Gastrocnemius medialis (tissue), 4 donors: ENCODE measurements at regions not wholly inside any gene's neighbourhood (a gene's known extent, or its start where the extent isn't known, plus 50 kb on each side); places are given as distances from the start of the nearest gene placed in this dataset.

Experiments used
- POLR2A ChIP-seq, 2 donors: fragments of 450-650 bp; IDR thresholded peaks; one replicate each; pipeline ENCODE4 v1.6.1; 2017; ENCODE audit warnings: antibody characterized with exemption in 2 of 2, mild to moderate bottlenecking in 2 of 2, moderate library complexity in 2 of 2
- TF ChIP-seq, protein P1 (sequence below), 5 experiments: fragments of 450-650 bp in 3 of 5; fragments of 200-600 bp in 2 of 5; sonication (generic) in 2 of 5; IDR thresholded peaks in 4 of 5; conservative IDR thresholded peaks in 1 of 5; 1 replicate in 4 of 5; 2 replicates in 1 of 5; pipeline ENCODE4 v1.5.1; 2016 to 2019; ENCODE audit warnings: antibody characterized with exemption in 5 of 5, mild to moderate bottlenecking in 3 of 5, moderate library complexity in 3 of 5

- TF ChIP-seq, protein P1, sequence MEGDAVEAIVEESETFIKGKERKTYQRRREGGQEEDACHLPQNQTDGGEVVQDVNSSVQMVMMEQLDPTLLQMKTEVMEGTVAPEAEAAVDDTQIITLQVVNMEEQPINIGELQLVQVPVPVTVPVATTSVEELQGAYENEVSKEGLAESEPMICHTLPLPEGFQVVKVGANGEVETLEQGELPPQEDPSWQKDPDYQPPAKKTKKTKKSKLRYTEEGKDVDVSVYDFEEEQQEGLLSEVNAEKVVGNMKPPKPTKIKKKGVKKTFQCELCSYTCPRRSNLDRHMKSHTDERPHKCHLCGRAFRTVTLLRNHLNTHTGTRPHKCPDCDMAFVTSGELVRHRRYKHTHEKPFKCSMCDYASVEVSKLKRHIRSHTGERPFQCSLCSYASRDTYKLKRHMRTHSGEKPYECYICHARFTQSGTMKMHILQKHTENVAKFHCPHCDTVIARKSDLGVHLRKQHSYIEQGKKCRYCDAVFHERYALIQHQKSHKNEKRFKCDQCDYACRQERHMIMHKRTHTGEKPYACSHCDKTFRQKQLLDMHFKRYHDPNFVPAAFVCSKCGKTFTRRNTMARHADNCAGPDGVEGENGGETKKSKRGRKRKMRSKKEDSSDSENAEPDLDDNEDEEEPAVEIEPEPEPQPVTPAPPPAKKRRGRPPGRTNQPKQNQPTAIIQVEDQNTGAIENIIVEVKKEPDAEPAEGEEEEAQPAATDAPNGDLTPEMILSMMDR (IDR thresholded peaks at IDR 0.05 in 4 of 5, conservative IDR thresholded peaks at IDR 0.05 in 1 of 5) = no peak
- no peak for TF ChIP-seq POLR2A (IDR thresholded peaks at IDR 0.05)
These were observed 265.4 kb downstream of the CNTN3 start for GRCh38 chr3:74349015-74349414.
